ENCODE measurements at regions not wholly inside any gene's neighbourhood (a gene's known extent, or its start where the extent isn't known, plus 50 kb on each side); places are given as distances from the start of the nearest gene placed in this dataset.

GRCh38 chr14:30500222-30500621 lies 58.7 kb upstream of the G2E3 start:
- no peak for DNase-seq (ENCODE audit: low read depth, low spot score)

GRCh38 chr14:30507209-30507608 lies 51.7 kb upstream of the G2E3 start:
- DNase-seq (ENCODE audit: low read depth, low spot score): no peak

Data from smooth muscle cell of the brain vasculature (primary cell).